ENCODE measurements at regions not wholly inside any gene's neighbourhood (a gene's known extent, or its start where the extent isn't known, plus 50 kb on each side); places are given as distances from the start of the nearest gene placed in this dataset.
"Not testable (repeated sequence)": the region's sequence is repeated elsewhere in the genome, so short reads cannot be mapped to it uniquely, and the experiment has no call there.

DNA sequence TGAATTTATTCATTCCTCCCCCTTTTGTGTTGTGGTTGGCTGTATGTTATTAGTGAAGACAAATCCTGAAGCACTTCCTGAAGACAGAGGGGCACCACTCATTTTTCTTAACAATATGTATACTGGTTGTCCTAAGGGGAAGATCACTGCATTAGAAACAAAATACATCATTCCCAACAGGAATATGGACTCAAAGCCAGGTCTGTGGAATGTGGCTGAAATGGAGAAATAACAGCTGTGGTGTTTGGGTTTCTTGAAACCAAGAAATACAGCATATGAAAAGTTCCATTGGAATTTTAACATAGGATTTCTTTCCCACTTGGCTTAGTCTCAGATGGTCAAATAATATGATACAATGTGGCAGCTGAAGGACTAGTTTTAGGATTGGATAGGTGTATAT, 267.6 kb downstream of the KCNE4 start:
- Histone ChIP-seq H3K36me3 (no peaks in the 10 kb centered on the region), H3K4me3 (no peak overlapping the region), H3K27ac (no peak overlapping the region), H3K9me3 (no peaks in the 10 kb centered on the region), H3K4me1 (peaks cover 0 to 14% (median 0%) of the 10 kb centered on the region in 3 donors), H3K27me3 (no peaks in the 10 kb centered on the region)
- no peak for ATAC-seq
- TF ChIP-seq, protein P1, sequence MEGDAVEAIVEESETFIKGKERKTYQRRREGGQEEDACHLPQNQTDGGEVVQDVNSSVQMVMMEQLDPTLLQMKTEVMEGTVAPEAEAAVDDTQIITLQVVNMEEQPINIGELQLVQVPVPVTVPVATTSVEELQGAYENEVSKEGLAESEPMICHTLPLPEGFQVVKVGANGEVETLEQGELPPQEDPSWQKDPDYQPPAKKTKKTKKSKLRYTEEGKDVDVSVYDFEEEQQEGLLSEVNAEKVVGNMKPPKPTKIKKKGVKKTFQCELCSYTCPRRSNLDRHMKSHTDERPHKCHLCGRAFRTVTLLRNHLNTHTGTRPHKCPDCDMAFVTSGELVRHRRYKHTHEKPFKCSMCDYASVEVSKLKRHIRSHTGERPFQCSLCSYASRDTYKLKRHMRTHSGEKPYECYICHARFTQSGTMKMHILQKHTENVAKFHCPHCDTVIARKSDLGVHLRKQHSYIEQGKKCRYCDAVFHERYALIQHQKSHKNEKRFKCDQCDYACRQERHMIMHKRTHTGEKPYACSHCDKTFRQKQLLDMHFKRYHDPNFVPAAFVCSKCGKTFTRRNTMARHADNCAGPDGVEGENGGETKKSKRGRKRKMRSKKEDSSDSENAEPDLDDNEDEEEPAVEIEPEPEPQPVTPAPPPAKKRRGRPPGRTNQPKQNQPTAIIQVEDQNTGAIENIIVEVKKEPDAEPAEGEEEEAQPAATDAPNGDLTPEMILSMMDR (IDR thresholded peaks at IDR 0.05), result no peak
- TF ChIP-seq POLR2A (IDR thresholded peaks at IDR 0.05), result no peak
- no peak for TF ChIP-seq POLR2AphosphoS5 (IDR thresholded peaks at IDR 0.05)
- TF ChIP-seq EP300 (IDR thresholded peaks at IDR 0.05), result no peak

DNA sequence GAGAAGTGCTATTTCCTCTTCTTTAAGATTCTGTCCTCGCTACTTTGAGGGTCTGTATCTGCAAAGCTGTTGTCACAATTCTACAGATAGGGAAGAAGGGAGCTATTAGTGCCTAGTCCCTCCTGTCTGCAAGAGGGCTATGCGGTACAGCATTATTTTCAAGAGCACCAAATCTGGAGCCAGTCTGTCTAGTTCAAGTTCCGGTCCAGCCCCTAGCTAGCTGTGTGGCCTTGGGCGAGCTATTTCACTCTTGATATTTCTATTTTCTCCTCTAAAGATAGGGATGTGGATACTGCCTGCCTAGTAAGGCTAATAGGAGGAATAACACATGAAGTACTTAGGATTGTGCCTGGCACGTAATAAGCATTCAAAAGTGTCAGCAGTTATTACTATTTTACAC, 272.4 kb downstream of the KCNE4 start:
- H3K4me1 ChIP-seq, result no peaks in the 10 kb centered on the region
- no peak overlapping the region for H3K27ac ChIP-seq
- H3K4me3 ChIP-seq, result no peak overlapping the region
- H3K9me3 ChIP-seq, result no peaks in the 10 kb centered on the region
- H3K36me3 ChIP-seq, result no peaks in the 10 kb centered on the region
- H3K27me3 ChIP-seq, result no peaks in the 10 kb centered on the region
- TF ChIP-seq POLR2AphosphoS5 (IDR thresholded peaks at IDR 0.05), result no peak
- TF ChIP-seq EP300 (IDR thresholded peaks at IDR 0.05), result no peak
- TF ChIP-seq, protein P1 (IDR thresholded peaks at IDR 0.05), result no peak
- no peak for TF ChIP-seq POLR2A (IDR thresholded peaks at IDR 0.05)
- ATAC-seq, result no peak
- WGBS, 2 donors (ENCODE audit: low coverage in 1 of 2), result 30 to 71% methylated on average over 1 to 5 of the region's 5 CpGs

DNA sequence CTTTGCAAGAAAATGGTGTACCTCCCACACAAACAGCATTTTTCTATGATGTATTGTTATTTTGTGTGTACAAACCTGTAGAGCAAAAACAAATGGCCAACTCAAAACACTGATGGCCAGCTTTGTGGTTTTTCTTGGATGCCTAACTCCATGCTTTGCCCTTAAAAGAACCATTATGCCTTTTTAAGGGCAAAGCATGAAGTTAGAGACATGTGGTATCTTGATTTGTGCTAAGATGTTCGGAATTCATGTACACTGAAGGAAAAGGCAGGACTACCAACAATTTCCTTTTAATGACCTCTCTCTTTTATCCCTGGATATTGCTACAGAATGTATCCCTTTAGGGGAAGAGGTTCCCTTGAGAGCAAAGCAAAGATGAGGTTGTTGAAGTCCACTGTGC, 273.6 kb downstream of the SCG2 start:
- ATAC-seq, result no peak
- TF ChIP-seq, protein P1 (IDR thresholded peaks at IDR 0.05), result no peak
- TF ChIP-seq POLR2A (IDR thresholded peaks at IDR 0.05), result no peak
- TF ChIP-seq POLR2AphosphoS5 (IDR thresholded peaks at IDR 0.05), result no peak
- no peak for TF ChIP-seq EP300 (IDR thresholded peaks at IDR 0.05)
- no peak overlapping the region for H3K27ac ChIP-seq
- no peaks in the 10 kb centered on the region for H3K27me3 ChIP-seq
- no peak overlapping the region for H3K4me3 ChIP-seq
- no peaks in the 10 kb centered on the region for H3K4me1 ChIP-seq
- no peaks in the 10 kb centered on the region for H3K36me3 ChIP-seq
- 73 to 78% methylated on average over 1 of the region's 1 CpG for WGBS, 2 donors (ENCODE audit: low coverage in 1 of 2)
- H3K9me3 ChIP-seq, result no peaks in the 10 kb centered on the region

DNA sequence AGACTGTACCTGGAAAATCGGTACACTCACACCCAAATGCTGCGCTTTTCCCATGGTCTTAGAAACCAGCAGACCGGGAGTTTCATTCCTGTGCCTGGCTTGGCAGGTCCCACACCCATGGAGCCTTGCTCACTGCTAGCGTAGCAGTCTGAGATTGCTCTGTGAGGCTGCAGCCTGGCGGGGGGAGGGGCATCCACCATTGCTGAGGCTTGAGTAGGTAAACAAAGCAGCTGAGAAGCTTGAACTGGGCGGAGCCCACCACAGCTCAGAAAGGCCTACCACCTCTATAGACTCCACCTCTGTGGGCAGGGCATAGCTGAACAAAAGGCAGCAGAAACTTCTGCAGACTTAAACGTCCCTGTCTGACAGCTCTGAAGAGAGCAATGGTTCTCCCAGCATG, 271.4 kb downstream of the SCG2 start:
- ATAC-seq, H3K4me3 ChIP-seq, H3K9me3 ChIP-seq, H3K27ac ChIP-seq, H3K27me3 ChIP-seq, H3K4me1 ChIP-seq, H3K36me3 ChIP-seq: not testable (repeated sequence)
- 100% methylated on average over 1 of the region's 7 CpGs; no CpG with 5 or more reads in 1 of the 2 donors for WGBS, 2 donors (ENCODE audit: low coverage in 1 of 2)

DNA sequence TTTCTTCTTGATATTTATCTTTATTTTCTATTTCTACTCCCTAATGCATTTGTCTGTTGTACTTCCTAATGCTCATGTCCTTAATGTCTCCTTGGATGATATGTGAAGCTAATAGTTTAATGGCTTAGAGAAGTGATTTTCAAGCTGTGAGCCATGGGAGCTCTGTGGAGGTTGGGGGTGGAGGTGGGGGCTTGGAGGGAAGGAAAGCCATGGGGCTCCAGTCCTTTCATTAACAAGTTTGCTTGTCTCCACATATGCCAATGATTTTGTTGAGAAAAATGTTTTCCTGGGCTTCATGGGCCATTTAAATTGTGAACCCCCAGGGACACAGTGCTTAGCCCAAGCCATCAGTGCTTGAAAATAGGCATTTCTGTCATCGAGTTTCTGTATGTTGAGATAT, 264.1 kb downstream of the SCG2 start:
- TF ChIP-seq, protein P1 (IDR thresholded peaks at IDR 0.05), result no peak
- TF ChIP-seq POLR2A (IDR thresholded peaks at IDR 0.05) (no peak), EP300 (IDR thresholded peaks at IDR 0.05) (no peak)
- ATAC-seq, result no peak
- Histone ChIP-seq H3K27ac (peak overlapping the region; percentile 17 to 47 (median 44)), H3K4me3 (no peak overlapping the region), H3K27me3 (no peaks in the 10 kb centered on the region), H3K36me3 (no peaks in the 10 kb centered on the region), H3K4me1 (peaks cover 0 to 28% (median 3%) of the 10 kb centered on the region in 3 donors), H3K9me3 (no peaks in the 10 kb centered on the region)
- 86 to 100% methylated on average over 1 of the region's 1 CpG for WGBS, 2 donors (ENCODE audit: low coverage in 1 of 2)

DNA sequence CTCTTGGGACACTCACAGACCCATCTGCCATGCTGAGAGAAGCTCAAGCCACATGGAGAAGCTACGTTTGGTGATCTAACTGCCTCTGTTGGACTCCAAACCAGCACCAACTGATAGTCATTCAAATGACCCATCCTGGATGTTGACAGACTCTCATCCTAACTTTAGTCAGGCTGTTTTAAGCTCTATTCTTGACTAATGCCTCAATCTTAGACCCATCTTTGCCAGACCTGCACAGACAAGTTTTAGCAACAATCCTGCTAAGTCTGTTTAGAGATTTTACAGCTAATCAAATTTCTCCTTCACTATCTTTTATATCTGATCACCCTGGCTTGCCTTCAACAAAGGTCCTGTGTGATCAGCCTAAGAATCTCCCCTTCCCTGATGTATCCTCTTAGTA, 245.1 kb downstream of the SCG2 start:
- H3K4me1 ChIP-seq, result no peaks in the 10 kb centered on the region
- no peaks in the 10 kb centered on the region for H3K9me3 ChIP-seq
- no peak for ATAC-seq
- no peak overlapping the region for H3K4me3 ChIP-seq
- H3K27ac ChIP-seq, result no peak overlapping the region
- TF ChIP-seq EP300 (IDR thresholded peaks at IDR 0.05) (no peak), POLR2AphosphoS5 (IDR thresholded peaks at IDR 0.05) (no peak), POLR2A (IDR thresholded peaks at IDR 0.05) (no peak)
- TF ChIP-seq, protein P1 (IDR thresholded peaks at IDR 0.05), result no peak
- WGBS, 2 donors (ENCODE audit: low coverage in 1 of 2), result 60 to 67% methylated on average over 1 of the region's 1 CpG
- H3K27me3 ChIP-seq, result no peaks in the 10 kb centered on the region
- no peaks in the 10 kb centered on the region for H3K36me3 ChIP-seq
